Ovary (tissue), 7 donors: ENCODE measurements at regions not wholly inside any gene's neighbourhood (a gene's known extent, or its start where the extent isn't known, plus 50 kb on each side); places are given as distances from the start of the nearest gene placed in this dataset.

Source experiments
- DNase-seq, 5 donors: peaks; one replicate each; pipeline ENCODE4 v3.0.0-alpha.2; 2019 to 2020
- H3K27ac ChIP-seq, 2 donors: fragments of 200-600 bp; one replicate each; pipeline versions ENCODE4 v1.5.1 to v1.8.0; 2019 to 2022
- H3K27me3 ChIP-seq: fragments of 200-600 bp; one replicate; pipeline ENCODE4 v1.8.0; 2022
- H3K36me3 ChIP-seq: fragments of 200-600 bp; sonication (generic); one replicate; pipeline ENCODE4 v1.5.1; 2019
- H3K4me1 ChIP-seq: one replicate; pipeline ENCODE4 v1.8.1; 2013; ENCODE audit warnings: mild to moderate bottlenecking, moderate library complexity; ENCODE audit not compliant: insufficient read depth
- H3K4me3 ChIP-seq: fragments of 200-600 bp; sonication (generic); one replicate; pipeline ENCODE4 v1.5.1; 2017
- H3K9me3 ChIP-seq, 2 donors: fragments of 200-600 bp in 1 of 2; sonication (generic) in 1 of 2; one replicate each; pipeline versions ENCODE4 v1.5.1 to v1.8.1; 2013 to 2019; ENCODE audit warnings: mild to moderate bottlenecking in 1 of 2, moderate library complexity in 1 of 2
- CTCF ChIP-seq, 3 donors: fragments of 450-650 bp in 2 of 3; fragments of 200-600 bp in 1 of 3; IDR thresholded peaks; one replicate each; pipeline versions ENCODE4 v1.5.1 to v1.8.0; 2016 to 2022; ENCODE audit warnings: antibody characterized with exemption in 3 of 3, mild to moderate bottlenecking in 1 of 3
- EP300 ChIP-seq: sonication (generic); formaldehyde crosslinking; IDR thresholded peaks from one replicate; pipeline ENCODE4 v1.6.1; 2017; ENCODE audit warnings: antibody characterized with exemption
- POLR2A ChIP-seq: fragments of 450-650 bp; IDR thresholded peaks from one replicate; pipeline ENCODE4 v1.6.1; 2017; ENCODE audit warnings: antibody characterized with exemption, mild to moderate bottlenecking, moderate library complexity
- WGBS, 3 donors: extraction: QIAGEN DNeasy Blood & Tissue Kit in 1 of 3; methylation state at CpG; one replicate each; pipeline versions ENCODE4 v1.1.5 to v1.1.7; 2013 to 2017; 5-methylcytosine and 5-hydroxymethylcytosine counted together
- intact Hi-C, 4 donors: fragments of 100-400 bp; cut with DNase I; formaldehyde crosslinking; loops; one replicate each; pipeline versions ENCODE4 v1.11.0 to v1.15.1; 2022 to 2023
- donor health status: DM: no; HTN: no; CAD: no; lungs with moderate emphysema.
- donor health status: DM: no; HTN: no; CAD: no.
- donor health status: Bipolar disorder and iron deficiency.
- donor health status: DM: no; HTN: no; CAD: no.
- donor health status: DM: yes; HTN: yes; CAD: no.

GRCh38 chr4:134343081-134343480, 141.5 kb upstream of the PABPC4L start:
- Histone ChIP-seq H3K4me1 (no peaks in the 10 kb centered on the region), H3K9me3 (no peaks in the 10 kb centered on the region), H3K27ac (no peak overlapping the region), H3K4me3 (no peak overlapping the region), H3K27me3 (no peaks in the 10 kb centered on the region), H3K36me3 (no peaks in the 10 kb centered on the region)
- intact Hi-C loops: no loop called here
- TF ChIP-seq EP300: no peak
- TF ChIP-seq POLR2A: no peak
- TF ChIP-seq CTCF (IDR thresholded peaks at IDR 0.05): no peak
- no peak for DNase-seq
- 0 to 19% (median 19%) methylated on average over 2 of the region's 2 CpGs for WGBS, 3 donors

- 32 to 45% (median 34%) methylated on average over 1 of the region's 1 CpG for WGBS, 3 donors
- intact Hi-C loops: no loop called here
- Histone ChIP-seq H3K4me1 (no peaks in the 10 kb centered on the region), H3K9me3 (no peaks in the 10 kb centered on the region), H3K27ac (no peak overlapping the region), H3K4me3 (no peak overlapping the region), H3K27me3 (no peaks in the 10 kb centered on the region), H3K36me3 (no peaks in the 10 kb centered on the region)
- no peak for DNase-seq
- TF ChIP-seq CTCF (IDR thresholded peaks at IDR 0.05): no peak
- TF ChIP-seq EP300: no peak
- no peak for TF ChIP-seq POLR2A
Measured at GRCh38 chr4:134337574-134337973, 136.0 kb upstream of the PABPC4L start.

GRCh38 chr4:134328741-134329140, 127.2 kb upstream of the PABPC4L start:
- no peak for DNase-seq
- intact Hi-C loops: no loop called here
- no peaks in the 10 kb centered on the region for H3K27me3 ChIP-seq
- H3K9me3 ChIP-seq: no peaks in the 10 kb centered on the region
- H3K36me3 ChIP-seq: no peaks in the 10 kb centered on the region
- no peak overlapping the region for H3K4me3 ChIP-seq
- H3K27ac ChIP-seq: no peak overlapping the region
- H3K4me1 ChIP-seq: no peaks in the 10 kb centered on the region
- no peak for TF ChIP-seq EP300
- TF ChIP-seq POLR2A: no peak
- no peak for TF ChIP-seq CTCF (IDR thresholded peaks at IDR 0.05)
- WGBS, 3 donors: 92 to 94% (median 93%) methylated on average over 9 of the region's 9 CpGs

- 93 to 95% (median 94%) methylated on average over 41 of the region's 41 CpGs for WGBS, 3 donors
- intact Hi-C loops: no loop called here
- DNase-seq: no peak
Measured at GRCh38 chr4:134327274-134328122, 125.9 kb upstream of the PABPC4L start.

More at GRCh38 chr4:134327274-134328122, 125.9 kb upstream of the PABPC4L start:
- Histone ChIP-seq H3K27ac (no peak overlapping the region), H3K9me3 (no peaks in the 10 kb centered on the region), H3K27me3 (no peaks in the 10 kb centered on the region), H3K4me3 (no peak overlapping the region), H3K4me1 (no peaks in the 10 kb centered on the region), H3K36me3 (no peaks in the 10 kb centered on the region)
- TF ChIP-seq POLR2A (no peak), EP300 (no peak), CTCF (IDR thresholded peaks at IDR 0.05) (no peak)
